CD8-positive, alpha-beta memory T cell (primary cell): ENCODE measurements at regions not wholly inside any gene's neighbourhood (a gene's known extent, or its start where the extent isn't known, plus 50 kb on each side); places are given as distances from the start of the nearest gene placed in this dataset.

Source experiments
- CTCF ChIA-PET: fragments of 350-600 bp; sonication (Branson Sonifier 250); formaldehyde crosslinking; loops from one replicate; lab custom pipeline; 2021; ENCODE audit warnings: antibody characterized with exemption; lab: Charles Lee
- POLR2A ChIA-PET: fragments of 350-600 bp; sonication (Branson Sonifier 250); formaldehyde crosslinking; loops from one replicate; lab custom pipeline; 2021; ENCODE audit warnings: antibody characterized with exemption; lab: Charles Lee
- DNase-seq, 5 donors: peaks; one replicate each; pipeline versions ENCODE4 v3.0.0 to v3.0.0-alpha.2; 2020 to 2022; ENCODE audit warnings: mixed read lengths in 1 of 5
- H3K27ac ChIP-seq: one replicate; pipeline ENCODE4 v1.7.0; 2013; ENCODE audit warnings: low read depth, mild to moderate bottlenecking, low read length, moderate library complexity
- H3K27me3 ChIP-seq: 2 replicates; pipeline ENCODE4 v1.7.0; 2013; ENCODE audit warnings: low read length, mild to moderate bottlenecking; ENCODE audit not compliant: insufficient read depth, poor library complexity, severe bottlenecking
- H3K36me3 ChIP-seq: 2 replicates; pipeline ENCODE4 v1.7.0; 2013; ENCODE audit warnings: mild to moderate bottlenecking, low read length, moderate library complexity; ENCODE audit not compliant: insufficient read depth
- H3K4me1 ChIP-seq: 2 replicates; pipeline ENCODE4 v1.7.0; 2013; ENCODE audit warnings: mild to moderate bottlenecking, low read length, moderate library complexity; ENCODE audit not compliant: insufficient read depth
- H3K4me3 ChIP-seq: 2 replicates; pipeline ENCODE4 v1.7.0; 2013; ENCODE audit warnings: mild to moderate bottlenecking, low read length
- H3K9me3 ChIP-seq: 2 replicates; pipeline ENCODE4 v1.7.0; 2013; ENCODE audit warnings: mild to moderate bottlenecking, low read length
- H3K27ac Mint-ChIP-seq, 8 donors: one replicate each; pipeline ENCODE4 v1.8.0; 2020 to 2021; ENCODE audit warnings: mixed read lengths in 8 of 8, mild to moderate bottlenecking in 6 of 8, inconsistent platforms in 3 of 8, moderate library complexity in 3 of 8
- H3K27me3 Mint-ChIP-seq, 2 donors: one replicate each; pipeline ENCODE4 v1.8.0; 2020 to 2021; ENCODE audit warnings: mixed read lengths in 2 of 2, mild to moderate bottlenecking in 1 of 2, moderate library complexity in 1 of 2
- H3K36me3 Mint-ChIP-seq, 3 donors: one replicate each; pipeline ENCODE4 v1.8.0; 2020 to 2021; ENCODE audit warnings: mixed read lengths in 3 of 3, inconsistent platforms in 1 of 3, mild to moderate bottlenecking in 1 of 3
- H3K4me1 Mint-ChIP-seq, 3 donors: one replicate each; pipeline ENCODE4 v1.8.0; 2020 to 2021; ENCODE audit warnings: mixed read lengths in 3 of 3, inconsistent platforms in 1 of 3, mild to moderate bottlenecking in 1 of 3
- H3K4me3 Mint-ChIP-seq, 7 donors: one replicate each; pipeline ENCODE4 v1.8.0; 2020 to 2021; ENCODE audit warnings: mixed read lengths in 7 of 7, mild to moderate bottlenecking in 6 of 7, moderate library complexity in 4 of 7, inconsistent platforms in 2 of 7
- H3K9me3 Mint-ChIP-seq, 5 donors: one replicate each; pipeline ENCODE4 v1.8.0; 2020 to 2022; ENCODE audit warnings: mixed read lengths in 5 of 5, mild to moderate bottlenecking in 3 of 5, moderate library complexity in 2 of 5, inconsistent platforms in 1 of 5

DNA sequence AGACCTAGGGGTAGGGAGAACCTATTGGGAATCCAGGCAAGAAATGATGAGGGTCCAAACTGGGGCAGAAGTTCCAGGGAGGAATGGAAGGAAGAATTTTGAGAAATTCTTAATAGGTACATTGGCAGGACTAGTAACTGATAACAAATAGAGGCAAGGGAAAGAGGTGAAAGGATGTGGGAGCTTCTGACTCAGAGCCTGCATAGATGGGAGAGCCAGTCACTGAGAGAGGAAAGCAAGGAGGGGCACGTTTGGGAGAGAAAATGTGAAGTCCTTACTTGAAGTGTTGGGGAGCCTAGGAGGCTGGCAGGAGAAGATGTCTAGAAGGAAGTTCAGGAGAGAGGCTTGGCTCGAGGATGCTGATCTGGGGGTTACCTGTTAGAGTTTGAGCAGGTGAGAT is 104.6 kb upstream of the NCAM1 start:
- Mint-ChIP-seq H3K4me1 (no peaks in the 10 kb centered on the region), H3K27me3 (peaks cover 3 to 9% of the 10 kb centered on the region in 2 donors), H3K4me3 (no peak overlapping the region), H3K27ac (no peak overlapping the region), H3K9me3 (peaks cover 2 to 10% (median 5%) of the 10 kb centered on the region in 5 donors), H3K36me3 (peaks cover 0 to 6% (median 0%) of the 10 kb centered on the region in 3 donors)
- no peak overlapping the region for H3K27ac ChIP-seq
- H3K9me3 ChIP-seq: no peaks in the 10 kb centered on the region
- no peaks in the 10 kb centered on the region for H3K27me3 ChIP-seq
- H3K4me1 ChIP-seq: no peaks in the 10 kb centered on the region
- no peak for DNase-seq
- H3K4me3 ChIP-seq: no peak overlapping the region
- no peaks in the 10 kb centered on the region for H3K36me3 ChIP-seq
- ChIA-PET CTCF (no interaction called here), POLR2A (no interaction called here)

GRCh38 chr11:112858289-112859023 is 102.8 kb upstream of the NCAM1 start:
- Mint-ChIP-seq H3K27ac (no peak overlapping the region), H3K4me3 (no peak overlapping the region), H3K9me3 (peaks cover 12 to 21% (median 17%) of the 10 kb centered on the region in 5 donors), H3K4me1 (no peaks in the 10 kb centered on the region), H3K36me3 (peaks cover 0 to 18% (median 0%) of the 10 kb centered on the region in 3 donors), H3K27me3 (peaks cover 0 to 5% of the 10 kb centered on the region in 2 donors)
- ChIA-PET POLR2A (no interaction called here), CTCF (no interaction called here)
- Histone ChIP-seq H3K36me3 (no peaks in the 10 kb centered on the region), H3K4me3 (no peak overlapping the region), H3K27ac (no peak overlapping the region), H3K27me3 (no peaks in the 10 kb centered on the region), H3K4me1 (no peaks in the 10 kb centered on the region), H3K9me3 (no peaks in the 10 kb centered on the region)
- no peak for DNase-seq

- H3K27me3 Mint-ChIP-seq: peaks cover 0 to 5% of the 10 kb centered on the region in 2 donors
- no peaks in the 10 kb centered on the region for H3K4me1 ChIP-seq
These were observed 101.4 kb upstream of the NCAM1 start for GRCh38 chr11:112859787-112860186.

DNA sequence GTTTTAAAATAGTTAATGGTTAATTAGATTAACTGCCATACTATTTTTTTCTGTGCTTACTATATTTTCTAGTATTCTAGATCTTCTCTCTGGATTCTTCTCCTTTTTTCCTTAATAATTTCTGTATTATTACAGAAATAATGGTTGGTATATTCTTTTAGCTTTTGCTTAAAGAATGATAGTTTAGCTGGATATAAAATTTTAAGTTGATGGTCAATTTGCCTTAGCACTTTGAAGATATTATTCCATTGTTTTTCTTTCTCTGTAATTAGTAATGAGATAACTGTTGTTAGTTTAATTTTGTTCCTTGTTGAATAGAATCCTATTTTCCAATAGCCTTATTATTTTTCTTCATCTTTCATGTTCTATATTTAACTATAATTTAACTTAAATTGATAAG is 99.9 kb upstream of the NCAM1 start:
- no peak overlapping the region for H3K27ac ChIP-seq
- ChIA-PET CTCF (no interaction called here), POLR2A (no interaction called here)
- Mint-ChIP-seq H3K27me3 (peaks cover 3 to 5% of the 10 kb centered on the region in 2 donors), H3K4me3 (no peak overlapping the region), H3K4me1 (no peaks in the 10 kb centered on the region), H3K36me3 (peaks cover 0 to 18% (median 0%) of the 10 kb centered on the region in 3 donors), H3K27ac (no peak overlapping the region), H3K9me3 (peaks cover 12 to 21% (median 17%) of the 10 kb centered on the region in 5 donors)
- H3K9me3 ChIP-seq: no peaks in the 10 kb centered on the region
- H3K27me3 ChIP-seq: no peaks in the 10 kb centered on the region
- no peaks in the 10 kb centered on the region for H3K4me1 ChIP-seq
- no peaks in the 10 kb centered on the region for H3K36me3 ChIP-seq
- DNase-seq: no peak
- no peak overlapping the region for H3K4me3 ChIP-seq

More at GRCh38 chr11:112859787-112860186, 101.4 kb upstream of the NCAM1 start:
- Mint-ChIP-seq H3K4me1 (no peaks in the 10 kb centered on the region), H3K9me3 (peaks cover 12 to 21% (median 17%) of the 10 kb centered on the region in 5 donors), H3K36me3 (peaks cover 0 to 18% (median 0%) of the 10 kb centered on the region in 3 donors), H3K27ac (no peak overlapping the region), H3K4me3 (no peak overlapping the region)
- ChIA-PET CTCF (no interaction called here), POLR2A (no interaction called here)
- Histone ChIP-seq H3K27me3 (no peaks in the 10 kb centered on the region), H3K27ac (no peak overlapping the region), H3K9me3 (no peaks in the 10 kb centered on the region), H3K36me3 (no peaks in the 10 kb centered on the region), H3K4me3 (no peak overlapping the region)
- DNase-seq: no peak

GRCh38 chr11:112863305-112863704 is 97.9 kb upstream of the NCAM1 start:
- no peak overlapping the region for H3K4me3 ChIP-seq
- H3K27me3 Mint-ChIP-seq: peaks cover 4 to 7% of the 10 kb centered on the region in 2 donors
- peaks cover 0 to 18% (median 0%) of the 10 kb centered on the region in 3 donors for H3K36me3 Mint-ChIP-seq
- POLR2A ChIA-PET: no interaction called here
- no peak overlapping the region for H3K27ac ChIP-seq
- H3K4me1 ChIP-seq: no peaks in the 10 kb centered on the region
- H3K27me3 ChIP-seq: no peaks in the 10 kb centered on the region
- no peak for DNase-seq
- H3K27ac Mint-ChIP-seq: no peak overlapping the region
- H3K4me3 Mint-ChIP-seq: no peak overlapping the region
- H3K9me3 Mint-ChIP-seq: peaks cover 12 to 18% (median 17%) of the 10 kb centered on the region in 5 donors
- CTCF ChIA-PET: no interaction called here
- no peaks in the 10 kb centered on the region for H3K9me3 ChIP-seq
- H3K36me3 ChIP-seq: no peaks in the 10 kb centered on the region
- no peaks in the 10 kb centered on the region for H3K4me1 Mint-ChIP-seq

DNA sequence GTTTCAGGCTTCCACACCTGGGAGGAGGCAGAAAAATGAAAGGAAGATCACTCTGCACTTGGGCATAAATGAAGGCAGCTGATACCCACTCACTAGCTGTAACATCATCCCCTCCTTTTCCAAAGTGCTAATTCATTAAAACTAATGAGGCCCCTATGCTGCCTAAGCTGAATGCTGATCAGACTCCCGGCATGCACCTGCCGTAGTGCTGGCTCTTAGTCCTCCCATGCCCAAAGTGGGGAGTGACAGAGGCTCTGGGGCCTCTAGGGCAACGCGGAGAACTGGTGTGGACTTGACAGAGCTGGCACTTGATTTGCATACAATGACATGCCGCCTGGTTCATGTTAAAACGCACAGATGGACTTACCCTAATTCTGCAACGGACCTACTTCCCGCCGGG is 96.5 kb upstream of the NCAM1 start:
- no peaks in the 10 kb centered on the region for H3K4me1 ChIP-seq
- H3K27ac Mint-ChIP-seq: no peak overlapping the region
- ChIA-PET CTCF (no interaction called here), POLR2A (no interaction called here)
- H3K9me3 ChIP-seq: no peaks in the 10 kb centered on the region
- H3K27me3 Mint-ChIP-seq: peaks cover 4 to 7% of the 10 kb centered on the region in 2 donors
- no peak overlapping the region for H3K27ac ChIP-seq
- no peaks in the 10 kb centered on the region for H3K27me3 ChIP-seq
- no peak overlapping the region for H3K4me3 ChIP-seq
- H3K4me1 Mint-ChIP-seq: no peaks in the 10 kb centered on the region
- H3K36me3 ChIP-seq: no peaks in the 10 kb centered on the region
- H3K36me3 Mint-ChIP-seq: peaks cover 0 to 15% (median 0%) of the 10 kb centered on the region in 3 donors
- no peak for DNase-seq
- peaks cover 12 to 17% (median 15%) of the 10 kb centered on the region in 5 donors for H3K9me3 Mint-ChIP-seq
- H3K4me3 Mint-ChIP-seq: no peak overlapping the region

DNA sequence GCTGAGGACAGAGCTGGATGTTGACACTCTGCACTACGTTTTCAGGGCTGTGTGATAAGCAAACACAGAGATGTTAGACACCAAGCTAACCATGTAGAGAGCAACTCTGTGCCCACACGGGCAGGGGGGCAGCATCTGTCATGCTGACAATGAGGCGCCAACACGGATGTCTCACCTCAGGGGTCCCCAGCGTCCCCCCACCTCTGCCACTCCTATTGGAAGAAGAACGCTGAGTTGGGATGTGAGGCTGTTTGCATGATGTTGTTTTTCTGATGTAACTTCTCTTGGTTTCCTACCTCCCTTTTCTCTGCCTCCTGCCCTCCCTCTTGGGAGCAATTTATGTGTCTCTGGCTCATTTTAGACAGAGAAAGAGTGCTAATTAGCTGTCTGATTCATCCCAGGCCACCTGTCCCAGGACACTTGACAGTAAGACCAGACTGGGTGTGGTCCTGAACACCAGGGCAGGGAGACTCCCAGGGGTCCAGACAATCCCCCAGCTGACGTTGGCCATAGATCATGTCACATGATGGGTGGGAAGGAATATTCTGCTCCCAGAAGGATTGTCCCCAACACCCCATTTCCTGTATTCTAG is 89.2 kb upstream of the NCAM1 start:
- Mint-ChIP-seq H3K9me3 (no peaks in the 10 kb centered on the region), H3K36me3 (no peaks in the 10 kb centered on the region), H3K27ac (no peak overlapping the region), H3K4me3 (no peak overlapping the region), H3K27me3 (peaks cover 8 to 9% of the 10 kb centered on the region in 2 donors), H3K4me1 (peaks cover 0 to 10% (median 5%) of the 10 kb centered on the region in 3 donors)
- Histone ChIP-seq H3K27ac (no peak overlapping the region), H3K4me1 (no peaks in the 10 kb centered on the region), H3K4me3 (no peak overlapping the region), H3K9me3 (no peaks in the 10 kb centered on the region), H3K36me3 (no peaks in the 10 kb centered on the region), H3K27me3 (no peaks in the 10 kb centered on the region)
- ChIA-PET CTCF (no interaction called here), POLR2A (no interaction called here)
- DNase-seq: no peak

DNA sequence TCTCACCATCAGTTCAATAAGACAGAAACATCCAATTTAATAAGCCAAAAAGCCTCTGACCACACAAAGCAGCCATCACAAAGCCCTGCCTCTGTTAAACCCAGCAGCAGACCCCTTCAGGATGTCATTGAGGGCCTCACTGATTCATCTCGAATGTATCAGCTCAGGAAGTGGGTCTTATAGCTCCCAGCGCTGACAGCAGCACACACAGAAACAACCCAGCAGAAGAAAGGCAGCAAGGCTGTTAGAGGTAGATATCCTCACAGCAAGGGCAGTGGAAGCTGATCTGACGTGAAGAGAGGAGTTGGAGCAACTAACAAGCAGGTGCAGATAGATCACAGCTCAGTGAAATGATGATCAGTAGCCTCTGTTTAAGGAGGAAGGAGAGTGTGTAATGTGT is 86.2 kb upstream of the NCAM1 start:
- no peak overlapping the region for H3K4me3 ChIP-seq
- ChIA-PET POLR2A (no interaction called here), CTCF (no interaction called here)
- H3K9me3 ChIP-seq: no peaks in the 10 kb centered on the region
- Mint-ChIP-seq H3K36me3 (no peaks in the 10 kb centered on the region), H3K4me1 (peaks cover 0 to 23% (median 5%) of the 10 kb centered on the region in 3 donors), H3K9me3 (no peaks in the 10 kb centered on the region), H3K27ac (peak overlapping the region in 1 of 8 donors; percentile 4), H3K27me3 (peaks cover 6 to 9% of the 10 kb centered on the region in 2 donors), H3K4me3 (no peak overlapping the region)
- H3K27ac ChIP-seq: no peak overlapping the region
- DNase-seq: no peak
- H3K4me1 ChIP-seq: no peaks in the 10 kb centered on the region
- H3K27me3 ChIP-seq: no peaks in the 10 kb centered on the region
- H3K36me3 ChIP-seq: no peaks in the 10 kb centered on the region
